NCI-H526 (cell line): ENCODE measurements at regions not wholly inside any gene's neighbourhood (a gene's known extent, or its start where the extent isn't known, plus 50 kb on each side); places are given as distances from the start of the nearest gene placed in this dataset.

Source experiments
- DNase-seq, 2 experiments: peaks; one replicate each; lab custom pipeline; 2025; lab: John Stamatoyannopoulos, UW

DNA sequence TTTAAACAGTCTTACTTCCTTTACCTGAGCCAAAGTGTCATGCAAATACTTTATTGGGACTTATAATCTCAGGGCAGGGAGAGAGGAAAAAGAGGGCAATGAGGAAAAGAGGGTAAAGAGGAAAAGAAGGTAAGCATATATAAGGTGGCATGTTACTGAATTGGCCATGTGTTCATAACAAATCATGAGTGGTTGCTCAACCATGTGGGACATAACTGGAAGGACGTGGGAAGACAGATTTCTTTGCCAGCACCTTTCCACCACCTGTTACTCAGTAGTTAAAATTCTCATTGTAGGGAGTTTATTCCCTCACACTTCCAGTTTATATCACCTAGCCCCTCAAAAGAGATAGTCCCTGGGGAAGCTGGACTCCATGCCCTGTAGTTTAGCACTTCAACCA lies 54.7 kb upstream of the TPRG1 start:
- no peak for DNase-seq

DNA sequence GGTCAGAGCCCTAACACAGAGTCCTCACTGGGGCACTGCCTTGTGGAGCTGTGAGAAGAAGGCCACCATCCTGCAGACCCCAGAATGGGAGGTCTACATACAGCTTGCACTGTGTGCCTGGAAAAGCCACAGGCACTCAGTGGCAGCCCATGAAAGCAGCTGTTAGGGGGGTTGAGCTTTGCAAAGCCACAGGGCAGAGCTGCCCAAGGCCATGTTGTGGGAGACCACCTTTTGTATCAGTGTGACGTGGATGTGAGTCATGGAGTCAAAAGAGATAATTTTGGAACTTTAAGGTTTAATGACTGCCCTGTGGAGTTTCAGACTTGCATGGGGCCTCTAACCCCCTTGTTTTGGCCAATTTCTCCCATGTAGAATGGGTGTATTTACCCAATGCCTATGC lies 52.9 kb upstream of the TPRG1 start:
- no peak for DNase-seq

DNA sequence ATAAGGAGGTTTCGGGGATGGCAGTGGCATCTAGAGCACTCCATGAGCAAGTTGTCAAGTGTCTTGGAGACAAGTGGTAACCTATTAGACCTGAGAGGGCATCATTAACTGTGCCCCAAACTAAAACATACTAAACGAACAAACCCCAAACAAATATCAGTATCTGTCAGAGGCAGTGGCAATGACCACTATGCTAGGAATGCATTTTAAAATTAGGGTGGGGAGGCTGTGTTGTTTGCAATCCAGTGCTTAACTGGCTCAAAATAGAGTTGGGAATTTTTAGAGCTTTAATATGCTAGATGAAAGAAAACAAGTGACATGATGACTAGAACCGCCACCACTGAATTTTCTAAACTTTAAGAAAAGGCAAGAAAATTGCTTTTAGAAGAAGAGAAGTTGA lies 51.8 kb upstream of the TPRG1 start:
- DNase-seq, result no peak

DNA sequence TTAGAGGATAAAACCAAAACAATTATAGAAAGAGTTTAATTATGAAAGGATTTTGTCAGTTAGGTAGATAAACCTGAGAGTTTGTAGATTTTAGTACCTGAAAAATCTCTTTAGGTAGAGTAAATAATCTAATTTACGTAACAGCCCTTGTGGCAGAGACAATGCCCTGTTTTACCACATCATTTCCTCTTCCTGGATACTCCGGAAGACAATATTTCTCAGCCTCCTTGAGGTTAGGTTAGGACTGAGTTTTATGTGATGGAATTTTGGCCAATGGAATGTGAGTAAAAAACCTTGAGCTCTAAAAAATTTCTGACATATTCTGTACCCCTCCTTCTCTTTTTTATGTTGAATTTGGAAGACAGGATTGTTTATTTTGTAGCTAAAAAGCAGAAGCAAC lies 50.7 kb upstream of the TPRG1 start:
- DNase-seq, result no peak
